ENCODE measurements at regions not wholly inside any gene's neighbourhood (a gene's known extent, or its start where the extent isn't known, plus 50 kb on each side); places are given as distances from the start of the nearest gene placed in this dataset.

- TF ChIP-seq POLR2AphosphoS5 (IDR thresholded peaks at IDR 0.05; ENCODE audit: borderline replicate concordance, low read depth, low read length): no peak
- TF ChIP-seq FOXP2 (optimal IDR thresholded peaks at IDR 0.05; ENCODE audit: control extremely low read depth, extremely low read length, insufficient read depth): no peak
- no peak for TF ChIP-seq EZH2 (IDR thresholded peaks at IDR 0.05)
Measured at GRCh38 chr2:20130160-20130560, 78.7 kb upstream of the LAPTM4A start.
